Neuronal stem cell (in vitro differentiated cells): ENCODE measurements at regions not wholly inside any gene's neighbourhood (a gene's known extent, or its start where the extent isn't known, plus 50 kb on each side); places are given as distances from the start of the nearest gene placed in this dataset.
A peak's percentile ranks its signal among the peaks of the same experiment; 100 is the strongest.

Experiments used
- DNase-seq: peaks from one replicate; pipeline ENCODE4 v3.0.0-alpha.2; 2013; ENCODE audit warnings: low spot score
- H2AFZ ChIP-seq: one replicate; pipeline ENCODE4 v1.6.1; 2013; ENCODE audit warnings: mild to moderate bottlenecking, low read length, inconsistent platforms
- H2AK5ac ChIP-seq: 2 replicates; pipeline ENCODE4 v1.6.1; 2013; ENCODE audit warnings: low read depth, mild to moderate bottlenecking, inconsistent platforms, low read length, moderate library complexity, mixed read lengths
- H2BK120ac ChIP-seq: 2 replicates; pipeline ENCODE4 v1.6.1; 2013; ENCODE audit warnings: low read depth, mild to moderate bottlenecking, inconsistent platforms, low read length, moderate library complexity, mixed read lengths
- H2BK12ac ChIP-seq: one replicate; pipeline ENCODE4 v1.6.1; 2013; ENCODE audit warnings: low read length, inconsistent platforms
- H2BK15ac ChIP-seq: 2 replicates; pipeline ENCODE4 v1.6.1; 2013; ENCODE audit warnings: mild to moderate bottlenecking, low read length, inconsistent platforms, mixed read lengths
- H2BK5ac ChIP-seq: one replicate; pipeline ENCODE4 v1.6.1; 2013; ENCODE audit warnings: inconsistent platforms, mild to moderate bottlenecking, low read length, moderate library complexity
- H3K14ac ChIP-seq: one replicate; pipeline ENCODE4 v1.6.1; 2013; ENCODE audit warnings: low read length, inconsistent platforms
- H3K18ac ChIP-seq: 2 replicates; pipeline ENCODE4 v1.6.1; 2013; ENCODE audit warnings: low read length, inconsistent platforms
- H3K23ac ChIP-seq: 2 replicates; pipeline ENCODE4 v1.6.1; 2013; ENCODE audit warnings: low read depth, mild to moderate bottlenecking, mixed read lengths, low read length, inconsistent platforms; ENCODE audit not compliant: poor library complexity
- H3K27ac ChIP-seq: replicated peaks from 3 replicates; pipeline ENCODE4 v1.5.1; 2013; ENCODE audit warnings: low read length, inconsistent platforms
- H3K27me3 ChIP-seq, 3 experiments: 2 replicates each; pipeline ENCODE4 v1.6.1; 2013; ENCODE audit warnings: low read length in 3 of 3, mild to moderate bottlenecking in 2 of 3, inconsistent platforms in 1 of 3, low read depth in 1 of 3, mixed read lengths in 1 of 3, moderate library complexity in 1 of 3; ENCODE audit not compliant: control insufficient read depth in 3 of 3, insufficient read depth in 3 of 3
- H3K36me3 ChIP-seq, 2 donors: replicated peaks in 1 of 2; 2 replicates each; pipeline ENCODE4 v1.6.1; 2013; ENCODE audit warnings: low read length in 2 of 2; ENCODE audit not compliant: control insufficient read depth in 2 of 2, insufficient read depth in 2 of 2
- H3K4ac ChIP-seq: 2 replicates; pipeline ENCODE4 v1.6.1; 2013; ENCODE audit warnings: inconsistent platforms, mild to moderate bottlenecking, low read length, moderate library complexity
- H3K4me1 ChIP-seq, 2 donors: 1 replicate in 1 of 2; 2 replicates in 1 of 2; pipeline ENCODE4 v1.6.1; 2013; ENCODE audit warnings: low read length in 2 of 2, low read depth in 1 of 2; ENCODE audit not compliant: control insufficient read depth in 2 of 2, insufficient read depth in 1 of 2
- H3K4me2 ChIP-seq: one replicate; pipeline ENCODE4 v1.6.1; 2013; ENCODE audit warnings: mild to moderate bottlenecking, low read length, inconsistent platforms; ENCODE audit not compliant: insufficient read depth, poor library complexity, severe bottlenecking
- H3K4me3 ChIP-seq, 2 donors: 2 replicates each; pipeline ENCODE4 v1.5.1; 2013; ENCODE audit warnings: low read length in 2 of 2, mild to moderate bottlenecking in 2 of 2, inconsistent platforms in 1 of 2, moderate library complexity in 1 of 2
- H3K79me1 ChIP-seq: one replicate; pipeline ENCODE4 v1.6.1; 2013; ENCODE audit warnings: low read depth, mild to moderate bottlenecking, inconsistent platforms, low read length, moderate library complexity
- H3K9ac ChIP-seq: one replicate; pipeline ENCODE4 v1.6.1; 2013; ENCODE audit warnings: mild to moderate bottlenecking, low read depth, low read length, inconsistent platforms; ENCODE audit not compliant: poor library complexity
- H3K9me3 ChIP-seq, 2 donors: replicated peaks in 1 of 2; 2 replicates each; pipeline versions ENCODE3 to v1.6.1; 2013; ENCODE audit warnings: low read length in 2 of 2, mild to moderate bottlenecking in 2 of 2, inconsistent platforms in 1 of 2, low read depth in 1 of 2, mixed read lengths in 1 of 2, moderate library complexity in 1 of 2; ENCODE audit not compliant: control insufficient read depth in 2 of 2, insufficient read depth in 1 of 2
- H4K8ac ChIP-seq: one replicate; pipeline ENCODE4 v1.6.1; 2013; ENCODE audit warnings: low read depth, mild to moderate bottlenecking, inconsistent platforms, low read length, moderate library complexity
- H4K91ac ChIP-seq: one replicate; pipeline ENCODE4 v1.6.1; 2013; ENCODE audit warnings: low read length, low read depth, mild to moderate bottlenecking, inconsistent platforms; ENCODE audit not compliant: poor library complexity
- WGBS, 2 donors: extraction: QIAGEN DNeasy Blood & Tissue Kit; methylation state at CpG; one replicate each; pipeline ENCODE4 v1.1.7; 2013; ENCODE audit warnings: missing lambda C conversion rate in 2 of 2, mixed read lengths in 1 of 2; ENCODE audit not compliant: insufficient read length in 2 of 2, insufficient replicate concordance in 1 of 2; ENCODE audit errors: extremely low coverage in 2 of 2; 5-methylcytosine and 5-hydroxymethylcytosine counted together

- no peak overlapping the region for H3K9ac ChIP-seq
- no peak overlapping the region for H3K27ac ChIP-seq
- no peaks in the 10 kb centered on the region for H3K9me3 ChIP-seq
- DNase-seq: peak; percentile 8
- no peak overlapping the region for H3K4ac ChIP-seq
- H3K36me3 ChIP-seq: no peaks in the 10 kb centered on the region
- no peak overlapping the region for H4K8ac ChIP-seq
- no peak overlapping the region for H2AFZ ChIP-seq
- H2AK5ac ChIP-seq: no peak overlapping the region
- H3K79me1 ChIP-seq: no peaks in the 10 kb centered on the region
- no CpG with 5 or more reads among the region's 4 CpGs for WGBS, 2 donors
- H3K18ac ChIP-seq: no peak overlapping the region
- H3K14ac ChIP-seq: no peak overlapping the region
- H4K91ac ChIP-seq: no peak overlapping the region
- no peak overlapping the region for H2BK12ac ChIP-seq
- H2BK5ac ChIP-seq: no peak overlapping the region
- no peak overlapping the region for H3K4me2 ChIP-seq
- no peaks in the 10 kb centered on the region for H3K4me1 ChIP-seq
- no peak overlapping the region for H3K4me3 ChIP-seq
- no peak overlapping the region for H2BK120ac ChIP-seq
- no peak overlapping the region for H3K23ac ChIP-seq
- no peak overlapping the region for H2BK15ac ChIP-seq
- H3K27me3 ChIP-seq: no peaks in the 10 kb centered on the region
Measured at GRCh38 chr6:140921366-140922226, 1211.1 kb upstream of the GJE1 start.

GRCh38 chr6:140917911-140918310, 1214.8 kb upstream of the GJE1 start:
- Histone ChIP-seq H3K4me3 (no peak overlapping the region), H2AK5ac (no peak overlapping the region), H2BK15ac (no peak overlapping the region), H3K27ac (no peak overlapping the region), H3K23ac (no peak overlapping the region), H3K4me1 (no peaks in the 10 kb centered on the region), H3K36me3 (no peaks in the 10 kb centered on the region), H3K79me1 (no peaks in the 10 kb centered on the region), H2AFZ (no peak overlapping the region), H3K4me2 (no peak overlapping the region), H3K9ac (no peak overlapping the region), H4K8ac (no peak overlapping the region), H3K27me3 (no peaks in the 10 kb centered on the region), H3K14ac (no peak overlapping the region), H3K9me3 (no peaks in the 10 kb centered on the region), H4K91ac (no peak overlapping the region), H3K18ac (no peak overlapping the region), H3K4ac (no peak overlapping the region), H2BK12ac (no peak overlapping the region), H2BK120ac (no peak overlapping the region), H2BK5ac (no peak overlapping the region)
- DNase-seq: no peak
- no CpG with 5 or more reads among the region's 2 CpGs for WGBS, 2 donors

DNA sequence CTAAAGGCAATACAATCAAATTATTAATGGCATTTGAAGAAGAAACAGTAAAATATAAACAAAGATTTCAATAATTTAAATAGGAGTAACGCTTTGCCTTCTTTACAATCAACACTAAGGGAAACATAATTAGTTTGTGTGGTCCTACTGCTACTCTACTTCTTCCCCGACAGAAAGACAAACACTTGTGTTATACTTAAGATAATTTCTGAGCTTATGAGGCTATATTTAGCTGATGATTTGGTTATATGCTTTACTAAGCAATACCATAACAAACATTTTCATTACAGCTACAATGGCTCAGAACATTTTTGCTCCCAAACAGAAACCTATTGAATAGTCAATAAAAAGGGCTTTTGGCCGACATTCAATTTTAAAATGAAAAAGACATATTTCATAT, 1217.2 kb upstream of the GJE1 start:
- Histone ChIP-seq H2AFZ (no peak overlapping the region), H2BK15ac (no peak overlapping the region), H3K27ac (no peak overlapping the region), H3K23ac (no peak overlapping the region), H3K9ac (no peak overlapping the region), H2BK5ac (no peak overlapping the region), H3K4me1 (no peaks in the 10 kb centered on the region), H3K79me1 (no peaks in the 10 kb centered on the region), H3K4ac (no peak overlapping the region), H3K9me3 (no peaks in the 10 kb centered on the region), H2AK5ac (no peak overlapping the region), H3K36me3 (no peaks in the 10 kb centered on the region), H3K4me3 (no peak overlapping the region), H4K8ac (no peak overlapping the region), H3K18ac (no peak overlapping the region), H3K27me3 (no peaks in the 10 kb centered on the region), H4K91ac (no peak overlapping the region), H2BK12ac (no peak overlapping the region), H3K4me2 (no peak overlapping the region), H3K14ac (no peak overlapping the region), H2BK120ac (no peak overlapping the region)
- no CpG with 5 or more reads among the region's 3 CpGs for WGBS, 2 donors
- no peak for DNase-seq

GRCh38 chr6:140915103-140915502, 1217.6 kb upstream of the GJE1 start:
- H3K9me3 ChIP-seq: no peaks in the 10 kb centered on the region
- H2BK12ac ChIP-seq: no peak overlapping the region
- H2AFZ ChIP-seq: no peak overlapping the region
- no peak overlapping the region for H2BK15ac ChIP-seq
- no peak overlapping the region for H3K4ac ChIP-seq
- no peak overlapping the region for H3K4me3 ChIP-seq
- no peak overlapping the region for H3K18ac ChIP-seq
- H4K91ac ChIP-seq: no peak overlapping the region
- H3K27me3 ChIP-seq: no peaks in the 10 kb centered on the region
- H3K36me3 ChIP-seq: no peaks in the 10 kb centered on the region
- H3K14ac ChIP-seq: no peak overlapping the region
- H3K27ac ChIP-seq: no peak overlapping the region
- no CpG with 5 or more reads among the region's 1 CpG for WGBS, 2 donors
- no peak overlapping the region for H2AK5ac ChIP-seq
- no peaks in the 10 kb centered on the region for H3K79me1 ChIP-seq
- no peak overlapping the region for H3K23ac ChIP-seq
- DNase-seq: no peak
- H2BK5ac ChIP-seq: no peak overlapping the region
- no peak overlapping the region for H3K4me2 ChIP-seq
- H4K8ac ChIP-seq: no peak overlapping the region
- no peak overlapping the region for H2BK120ac ChIP-seq
- no peak overlapping the region for H3K9ac ChIP-seq
- no peaks in the 10 kb centered on the region for H3K4me1 ChIP-seq
